SJCRH30 (cell line): ENCODE measurements at regions not wholly inside any gene's neighbourhood (a gene's known extent, or its start where the extent isn't known, plus 50 kb on each side); places are given as distances from the start of the nearest gene placed in this dataset.
"Not testable (repeated sequence)": the region's sequence is repeated elsewhere in the genome, so short reads cannot be mapped to it uniquely, and the experiment has no call there.

Experiments
- DNase-seq, 2 experiments: peaks; one replicate each; pipeline ENCODE4 v3.0.0-alpha.2; 2015 to 2020
- H3K27ac ChIP-seq: fragments of 250-450 bp; sonication (Bioruptor Pico); 2 replicates; pipeline ENCODE4 v1.5.1; 2020; ENCODE audit warnings: mild to moderate bottlenecking, moderate library complexity
- H3K27me3 ChIP-seq: fragments of 250-450 bp; sonication (Bioruptor Pico); 2 replicates; pipeline ENCODE4 v1.5.1; 2020; ENCODE audit warnings: mild to moderate bottlenecking, moderate library complexity
- H3K36me3 ChIP-seq: fragments of 250-450 bp; sonication (Bioruptor Pico); 2 replicates; pipeline ENCODE4 v1.5.1; 2020; ENCODE audit warnings: mild to moderate bottlenecking, moderate library complexity
- H3K4me1 ChIP-seq: fragments of 250-450 bp; sonication (Bioruptor Pico); 2 replicates; pipeline ENCODE4 v1.5.1; 2020; ENCODE audit warnings: mild to moderate bottlenecking, moderate library complexity
- H3K4me3 ChIP-seq: fragments of 250-450 bp; sonication (Bioruptor Pico); 2 replicates; pipeline ENCODE4 v1.5.1; 2020; ENCODE audit warnings: mild to moderate bottlenecking, moderate library complexity
- H3K9me3 ChIP-seq: fragments of 250-450 bp; sonication (Bioruptor Pico); replicated peaks from 2 replicates; pipeline ENCODE4 v1.5.1; 2020; ENCODE audit warnings: mild to moderate bottlenecking, moderate library complexity

GRCh38 chr18:15071311-15071710 is 323.3 kb downstream of the ANKRD30B start:
- not testable (repeated sequence) for H3K27me3 ChIP-seq, DNase-seq, H3K9me3 ChIP-seq, H3K27ac ChIP-seq, H3K4me1 ChIP-seq, H3K36me3 ChIP-seq, H3K4me3 ChIP-seq
